PFSK-1 (cell line): ENCODE measurements at regions not wholly inside any gene's neighbourhood (a gene's known extent, or its start where the extent isn't known, plus 50 kb on each side); places are given as distances from the start of the nearest gene placed in this dataset.

Experiments
- FOXP2 ChIP-seq: optimal IDR thresholded peaks from 2 replicates; pipeline ENCODE3; 2011; ENCODE audit warnings: borderline replicate concordance, control low read depth, inconsistent platforms; ENCODE audit not compliant: insufficient read depth; ENCODE audit errors: extremely low read length, extremely low read depth
- POLR2AphosphoS5 ChIP-seq: IDR thresholded peaks from 2 replicates; pipeline ENCODE4 v1.6.1; 2012; ENCODE audit warnings: low read depth, mild to moderate bottlenecking, control low read depth, low read length, moderate library complexity
- SIN3A ChIP-seq: IDR thresholded peaks from 2 replicates; pipeline ENCODE4 v1.6.1; 2012; ENCODE audit warnings: mild to moderate bottlenecking, low read length, moderate library complexity, borderline replicate concordance; ENCODE audit not compliant: insufficient read depth
- TAF1 ChIP-seq: IDR thresholded peaks from 2 replicates; pipeline ENCODE4 v1.6.1; 2012; ENCODE audit warnings: low read length, control low read depth, borderline replicate concordance; ENCODE audit not compliant: insufficient read depth
- TF ChIP-seq, protein P1 (sequence below), 2 experiments: IDR thresholded peaks; 2 replicates each; pipeline versions ENCODE4 v1.6.1 to v1.8.0; 2011 to 2012; ENCODE audit warnings: low read depth in 2 of 2, low read length in 2 of 2, control low read depth in 1 of 2, inconsistent platforms in 1 of 2, mild to moderate bottlenecking in 1 of 2, moderate library complexity in 1 of 2; ENCODE audit not compliant: insufficient read depth in 1 of 2

DNA sequence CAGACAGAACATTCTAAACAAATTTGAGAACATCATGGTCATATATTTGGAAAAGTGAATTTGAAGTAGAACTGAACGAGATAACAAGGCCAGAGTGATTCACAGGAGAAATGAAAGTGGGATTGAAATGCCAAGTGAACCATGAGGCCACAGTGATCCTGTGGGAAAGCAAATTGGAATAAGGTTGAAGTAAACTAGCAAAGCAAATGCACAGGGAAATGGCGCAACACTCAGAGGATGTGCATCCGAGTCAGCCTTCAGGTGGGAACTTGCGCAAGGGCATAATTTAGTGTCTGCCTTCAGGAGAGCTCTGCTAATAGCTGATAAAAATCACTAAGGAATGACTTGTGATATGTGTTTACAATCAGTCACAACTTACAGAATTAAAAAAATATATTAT is 696.6 kb downstream of the LIG4 start:
- TF ChIP-seq, protein P1, sequence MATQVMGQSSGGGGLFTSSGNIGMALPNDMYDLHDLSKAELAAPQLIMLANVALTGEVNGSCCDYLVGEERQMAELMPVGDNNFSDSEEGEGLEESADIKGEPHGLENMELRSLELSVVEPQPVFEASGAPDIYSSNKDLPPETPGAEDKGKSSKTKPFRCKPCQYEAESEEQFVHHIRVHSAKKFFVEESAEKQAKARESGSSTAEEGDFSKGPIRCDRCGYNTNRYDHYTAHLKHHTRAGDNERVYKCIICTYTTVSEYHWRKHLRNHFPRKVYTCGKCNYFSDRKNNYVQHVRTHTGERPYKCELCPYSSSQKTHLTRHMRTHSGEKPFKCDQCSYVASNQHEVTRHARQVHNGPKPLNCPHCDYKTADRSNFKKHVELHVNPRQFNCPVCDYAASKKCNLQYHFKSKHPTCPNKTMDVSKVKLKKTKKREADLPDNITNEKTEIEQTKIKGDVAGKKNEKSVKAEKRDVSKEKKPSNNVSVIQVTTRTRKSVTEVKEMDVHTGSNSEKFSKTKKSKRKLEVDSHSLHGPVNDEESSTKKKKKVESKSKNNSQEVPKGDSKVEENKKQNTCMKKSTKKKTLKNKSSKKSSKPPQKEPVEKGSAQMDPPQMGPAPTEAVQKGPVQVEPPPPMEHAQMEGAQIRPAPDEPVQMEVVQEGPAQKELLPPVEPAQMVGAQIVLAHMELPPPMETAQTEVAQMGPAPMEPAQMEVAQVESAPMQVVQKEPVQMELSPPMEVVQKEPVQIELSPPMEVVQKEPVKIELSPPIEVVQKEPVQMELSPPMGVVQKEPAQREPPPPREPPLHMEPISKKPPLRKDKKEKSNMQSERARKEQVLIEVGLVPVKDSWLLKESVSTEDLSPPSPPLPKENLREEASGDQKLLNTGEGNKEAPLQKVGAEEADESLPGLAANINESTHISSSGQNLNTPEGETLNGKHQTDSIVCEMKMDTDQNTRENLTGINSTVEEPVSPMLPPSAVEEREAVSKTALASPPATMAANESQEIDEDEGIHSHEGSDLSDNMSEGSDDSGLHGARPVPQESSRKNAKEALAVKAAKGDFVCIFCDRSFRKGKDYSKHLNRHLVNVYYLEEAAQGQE (IDR thresholded peaks at IDR 0.05; ENCODE audit: insufficient read depth in 1 of 2, low read depth in 2 of 2, low read length in 2 of 2) = no peak
- TF ChIP-seq POLR2AphosphoS5 (no peak), TAF1 (no peak), SIN3A (no peak), FOXP2 (no peak)
